H1 (cell line): ENCODE measurements at regions not wholly inside any gene's neighbourhood (a gene's known extent, or its start where the extent isn't known, plus 50 kb on each side); places are given as distances from the start of the nearest gene placed in this dataset.

ENCODE experiments used
- CREB1 ChIP-seq: IDR thresholded peaks from 2 replicates; pipeline ENCODE4 v1.6.1; 2012; ENCODE audit warnings: inconsistent platforms
- EP300 ChIP-seq, 2 experiments: IDR thresholded peaks; 1 replicate in 1 of 2; 2 replicates in 1 of 2; pipeline ENCODE4 v1.6.1; 2011 to 2012; ENCODE audit warnings: low read depth in 2 of 2, low read length in 2 of 2, mild to moderate bottlenecking in 2 of 2, borderline replicate concordance in 1 of 2, inconsistent platforms in 1 of 2, moderate library complexity in 1 of 2
- FOSL1 ChIP-seq: IDR thresholded peaks from 2 replicates; pipeline ENCODE4 v1.6.1; 2011; ENCODE audit warnings: mild to moderate bottlenecking, low read depth, low read length, moderate library complexity; ENCODE audit not compliant: insufficient read depth
- GTF2F1 ChIP-seq: IDR thresholded peaks from 2 replicates; pipeline ENCODE4 v1.6.1; 2012; ENCODE audit warnings: low read depth, low read length, improper control_type of control experiment, borderline replicate concordance
- KDM1A ChIP-seq: fragments of 200-600, 300-600 bp; sonication (generic); IDR thresholded peaks from 2 replicates; pipeline ENCODE4 v1.7.1; 2016; ENCODE audit warnings: mild to moderate bottlenecking, low read length, borderline replicate concordance
- POLR2A ChIP-seq, 2 experiments: IDR thresholded peaks; 1 replicate in 1 of 2; 2 replicates in 1 of 2; pipeline ENCODE4 v1.6.1; 2011; ENCODE audit warnings: low read depth in 2 of 2, low read length in 2 of 2, mild to moderate bottlenecking in 2 of 2; ENCODE audit errors: control extremely low read depth in 1 of 2
- RNF2 ChIP-seq: fragments of 200-900, 300-1000 bp; sonication (generic); IDR thresholded peaks from 2 replicates; pipeline ENCODE4 v1.7.1; 2016; ENCODE audit warnings: borderline replicate concordance, low read depth, mild to moderate bottlenecking, antibody characterized with exemption, low read length; ENCODE audit not compliant: poor library complexity, severe bottlenecking; ENCODE audit errors: missing control alignments
- SIN3A ChIP-seq, 2 experiments: IDR thresholded peaks in 1 of 2; conservative IDR thresholded peaks in 1 of 2; 2 replicates each; pipeline ENCODE4 v1.6.1; 2011 to 2012; ENCODE audit warnings: low read length in 2 of 2, improper control_type of control experiment in 1 of 2, low read depth in 1 of 2, mild to moderate bottlenecking in 1 of 2
- SP2 ChIP-seq: IDR thresholded peaks from 2 replicates; pipeline ENCODE4 v1.6.1; 2012; ENCODE audit warnings: mild to moderate bottlenecking, low read length, inconsistent platforms
- SUZ12 ChIP-seq: fragments of 200-600 bp; sonication (generic); IDR thresholded peaks from 2 replicates; pipeline ENCODE4 v1.6.1; 2012; ENCODE audit warnings: mild to moderate bottlenecking, inconsistent platforms, low read length, moderate library complexity, mixed read lengths
- TBP ChIP-seq: IDR thresholded peaks from 2 replicates; pipeline ENCODE4 v1.6.1; 2011; ENCODE audit warnings: low read depth, low read length, improper control_type of control experiment
- TF ChIP-seq, protein P1 (sequence below), 3 experiments: IDR thresholded peaks; 1 replicate in 2 of 3; 2 replicates in 1 of 3; pipeline versions ENCODE4 v1.5.1 to v1.6.1; 2011; ENCODE audit warnings: low read length in 3 of 3, mild to moderate bottlenecking in 3 of 3, inconsistent platforms in 2 of 3, low read depth in 1 of 3, moderate library complexity in 1 of 3; ENCODE audit not compliant: insufficient read depth in 1 of 3; ENCODE audit errors: control extremely low read depth in 1 of 3
- TF ChIP-seq, protein P2 (sequence below): IDR thresholded peaks from 2 replicates; pipeline ENCODE4 v1.6.1; 2012; ENCODE audit warnings: inconsistent platforms
- TF ChIP-seq, protein P3 (sequence below): IDR thresholded peaks from 2 replicates; pipeline ENCODE4 v1.6.1; 2011; ENCODE audit warnings: low read length, improper control_type of control experiment

DNA sequence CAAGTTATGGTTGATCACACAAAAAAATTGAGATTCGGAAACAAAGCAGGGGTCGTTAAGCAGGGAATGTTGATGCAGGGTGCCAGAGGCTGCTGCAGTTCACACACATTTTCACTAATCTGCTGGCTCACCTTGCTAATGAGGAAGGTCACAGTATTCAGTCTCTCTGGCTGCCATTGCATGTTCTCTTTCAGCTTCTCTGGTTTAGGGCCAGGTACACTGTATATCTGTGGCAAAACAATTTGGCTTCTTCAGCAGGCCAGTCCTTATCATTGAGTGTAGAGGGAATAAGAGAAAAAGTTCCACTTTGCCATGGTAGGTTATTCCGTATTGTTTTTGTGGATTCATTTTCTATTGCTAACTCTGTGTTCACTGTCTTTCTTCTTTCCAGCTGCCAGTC lies 283.7 kb upstream of the ANO3 start:
- TF ChIP-seq FOSL1 (no peak), POLR2A (IDR thresholded peaks at IDR 0.05; ENCODE audit: control extremely low read depth in 1 of 2, low read depth in 2 of 2, low read length in 2 of 2) (no peak), EP300 (IDR thresholded peaks at IDR 0.05; ENCODE audit: borderline replicate concordance in 1 of 2, low read depth in 2 of 2, low read length in 2 of 2) (no peak), SP2 (no peak), SIN3A (conservative IDR thresholded peaks at IDR 0.05 in 1 of 2, IDR thresholded peaks at IDR 0.05 in 1 of 2; ENCODE audit: low read depth in 1 of 2, low read length in 2 of 2) (no peak), RNF2 (no peak), CREB1 (no peak), SUZ12 (no peak), TBP (no peak), KDM1A (no peak), GTF2F1 (no peak)
- TF ChIP-seq, protein P1, sequence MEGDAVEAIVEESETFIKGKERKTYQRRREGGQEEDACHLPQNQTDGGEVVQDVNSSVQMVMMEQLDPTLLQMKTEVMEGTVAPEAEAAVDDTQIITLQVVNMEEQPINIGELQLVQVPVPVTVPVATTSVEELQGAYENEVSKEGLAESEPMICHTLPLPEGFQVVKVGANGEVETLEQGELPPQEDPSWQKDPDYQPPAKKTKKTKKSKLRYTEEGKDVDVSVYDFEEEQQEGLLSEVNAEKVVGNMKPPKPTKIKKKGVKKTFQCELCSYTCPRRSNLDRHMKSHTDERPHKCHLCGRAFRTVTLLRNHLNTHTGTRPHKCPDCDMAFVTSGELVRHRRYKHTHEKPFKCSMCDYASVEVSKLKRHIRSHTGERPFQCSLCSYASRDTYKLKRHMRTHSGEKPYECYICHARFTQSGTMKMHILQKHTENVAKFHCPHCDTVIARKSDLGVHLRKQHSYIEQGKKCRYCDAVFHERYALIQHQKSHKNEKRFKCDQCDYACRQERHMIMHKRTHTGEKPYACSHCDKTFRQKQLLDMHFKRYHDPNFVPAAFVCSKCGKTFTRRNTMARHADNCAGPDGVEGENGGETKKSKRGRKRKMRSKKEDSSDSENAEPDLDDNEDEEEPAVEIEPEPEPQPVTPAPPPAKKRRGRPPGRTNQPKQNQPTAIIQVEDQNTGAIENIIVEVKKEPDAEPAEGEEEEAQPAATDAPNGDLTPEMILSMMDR (IDR thresholded peaks at IDR 0.05; ENCODE audit: control extremely low read depth in 1 of 3, insufficient read depth in 1 of 3, low read depth in 1 of 3, low read length in 3 of 3) = no peak
- TF ChIP-seq, protein P2, sequence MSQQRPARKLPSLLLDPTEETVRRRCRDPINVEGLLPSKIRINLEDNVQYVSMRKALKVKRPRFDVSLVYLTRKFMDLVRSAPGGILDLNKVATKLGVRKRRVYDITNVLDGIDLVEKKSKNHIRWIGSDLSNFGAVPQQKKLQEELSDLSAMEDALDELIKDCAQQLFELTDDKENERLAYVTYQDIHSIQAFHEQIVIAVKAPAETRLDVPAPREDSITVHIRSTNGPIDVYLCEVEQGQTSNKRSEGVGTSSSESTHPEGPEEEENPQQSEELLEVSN = no peak
- TF ChIP-seq, protein P3, sequence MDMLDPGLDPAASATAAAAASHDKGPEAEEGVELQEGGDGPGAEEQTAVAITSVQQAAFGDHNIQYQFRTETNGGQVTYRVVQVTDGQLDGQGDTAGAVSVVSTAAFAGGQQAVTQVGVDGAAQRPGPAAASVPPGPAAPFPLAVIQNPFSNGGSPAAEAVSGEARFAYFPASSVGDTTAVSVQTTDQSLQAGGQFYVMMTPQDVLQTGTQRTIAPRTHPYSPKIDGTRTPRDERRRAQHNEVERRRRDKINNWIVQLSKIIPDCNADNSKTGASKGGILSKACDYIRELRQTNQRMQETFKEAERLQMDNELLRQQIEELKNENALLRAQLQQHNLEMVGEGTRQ = no peak
